Mesendoderm (in vitro differentiated cells): ENCODE measurements at regions not wholly inside any gene's neighbourhood (a gene's known extent, or its start where the extent isn't known, plus 50 kb on each side); places are given as distances from the start of the nearest gene placed in this dataset.
"Not testable (repeated sequence)": the region's sequence is repeated elsewhere in the genome, so short reads cannot be mapped to it uniquely, and the experiment has no call there.

Experiments used
- DNase-seq: peaks from one replicate; pipeline ENCODE4 v3.0.0; 2013
- H2AK5ac ChIP-seq: 2 replicates; pipeline ENCODE4 v1.6.1; 2013; ENCODE audit warnings: low read length, inconsistent platforms
- H2BK120ac ChIP-seq: 2 replicates; pipeline ENCODE4 v1.6.1; 2013; ENCODE audit warnings: low read depth, mild to moderate bottlenecking, low read length, moderate library complexity, mixed read lengths
- H2BK15ac ChIP-seq: replicated peaks from 2 replicates; pipeline ENCODE4 v1.6.1; 2013; ENCODE audit warnings: low read depth, mild to moderate bottlenecking, moderate library complexity
- H2BK5ac ChIP-seq: 2 replicates; pipeline ENCODE4 v1.6.1; 2013; ENCODE audit warnings: low read length, inconsistent platforms
- H3K18ac ChIP-seq: 2 replicates; pipeline ENCODE4 v1.6.1; 2013; ENCODE audit warnings: mild to moderate bottlenecking, low read length, mixed read lengths
- H3K23ac ChIP-seq: one replicate; pipeline ENCODE4 v1.6.1; 2013; ENCODE audit warnings: low read length
- H3K27ac ChIP-seq: 2 replicates; pipeline ENCODE4 v1.5.1; 2013; ENCODE audit warnings: low read depth, mild to moderate bottlenecking, inconsistent platforms, low read length, moderate library complexity
- H3K27me3 ChIP-seq: 2 replicates; pipeline ENCODE4 v1.6.1; 2013; ENCODE audit warnings: low read length, control low read depth, mild to moderate bottlenecking, inconsistent platforms; ENCODE audit not compliant: insufficient read depth, poor library complexity
- H3K36me3 ChIP-seq: 2 replicates; pipeline ENCODE4 v1.6.1; 2013; ENCODE audit warnings: low read length, inconsistent platforms; ENCODE audit not compliant: control insufficient read depth, insufficient read depth
- H3K4ac ChIP-seq: one replicate; pipeline ENCODE4 v1.6.1; 2013; ENCODE audit warnings: low read depth, mild to moderate bottlenecking, low read length, moderate library complexity
- H3K4me1 ChIP-seq: 2 replicates; pipeline ENCODE4 v1.6.1; 2013; ENCODE audit warnings: low read depth, low read length, inconsistent platforms; ENCODE audit not compliant: control insufficient read depth
- H3K4me2 ChIP-seq: 2 replicates; pipeline ENCODE4 v1.6.1; 2013; ENCODE audit warnings: low read length
- H3K4me3 ChIP-seq: 2 replicates; pipeline ENCODE4 v1.5.1; 2013; ENCODE audit warnings: mild to moderate bottlenecking, low read length
- H3K56ac ChIP-seq: one replicate; pipeline ENCODE4 v1.6.1; 2013; ENCODE audit warnings: low read length
- H3K79me1 ChIP-seq: 2 replicates; pipeline ENCODE4 v1.6.1; 2013; ENCODE audit warnings: low read length, inconsistent platforms
- H3K79me2 ChIP-seq: 2 replicates; pipeline ENCODE4 v1.6.1; 2013; ENCODE audit warnings: mild to moderate bottlenecking, low read length; ENCODE audit not compliant: control insufficient read depth, insufficient read depth
- H3K9ac ChIP-seq: 2 replicates; pipeline ENCODE4 v1.6.1; 2013; ENCODE audit warnings: low read length, inconsistent platforms
- H4K5ac ChIP-seq: one replicate; pipeline ENCODE4 v1.6.1; 2013; ENCODE audit warnings: low read length
- H4K8ac ChIP-seq: one replicate; pipeline ENCODE4 v1.6.1; 2013; ENCODE audit warnings: low read depth, mild to moderate bottlenecking, control low read depth, low read length, moderate library complexity
- WGBS: extraction: QIAGEN DNeasy Blood & Tissue Kit; methylation state at CpG from one replicate; pipeline ENCODE4 v1.1.7; 2013; ENCODE audit warnings: low lambda C conversion rate, missing lambda C conversion rate; ENCODE audit not compliant: insufficient coverage; ENCODE audit errors: extremely low coverage; 5-methylcytosine and 5-hydroxymethylcytosine counted together

DNA sequence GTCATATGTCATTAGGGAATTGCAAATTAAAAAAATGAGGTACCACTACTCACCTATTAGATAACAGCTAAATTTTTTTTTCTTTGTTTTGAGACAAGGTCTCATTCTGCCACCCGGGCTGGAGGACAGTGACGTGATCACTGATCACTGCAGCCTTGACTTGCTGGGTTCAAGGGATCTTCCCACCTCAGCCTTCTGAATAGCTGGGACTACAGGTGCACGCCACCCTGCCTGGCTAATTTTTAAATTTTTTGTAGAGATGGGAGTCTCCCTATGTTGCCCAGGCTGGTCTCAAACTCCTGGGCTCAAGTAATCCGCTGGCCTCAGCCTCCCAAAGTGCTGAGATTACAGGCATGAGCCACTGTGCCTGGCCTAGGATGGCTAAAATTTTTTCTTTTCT lies 57.1 kb upstream of the NCOA3 start:
- H3K4me1 ChIP-seq, result no peaks in the 10 kb centered on the region
- no peak overlapping the region for H3K27ac ChIP-seq
- no peak overlapping the region for H3K9ac ChIP-seq
- no peak overlapping the region for H2BK15ac ChIP-seq
- no peak overlapping the region for H3K23ac ChIP-seq
- H3K27me3 ChIP-seq, result no peaks in the 10 kb centered on the region
- H3K4me3 ChIP-seq, result no peak overlapping the region
- no peak overlapping the region for H3K4ac ChIP-seq
- no peaks in the 10 kb centered on the region for H3K79me2 ChIP-seq
- H4K8ac ChIP-seq, result no peak overlapping the region
- H3K18ac ChIP-seq, result no peak overlapping the region
- no peaks in the 10 kb centered on the region for H3K79me1 ChIP-seq
- H3K4me2 ChIP-seq, result no peak overlapping the region
- no peaks in the 10 kb centered on the region for H3K36me3 ChIP-seq
- H3K56ac ChIP-seq, result no peak overlapping the region
- H2BK120ac ChIP-seq, result no peak overlapping the region
- no peak overlapping the region for H2BK5ac ChIP-seq
- no CpG with 5 or more reads among the region's 4 CpGs for WGBS
- H2AK5ac ChIP-seq, result no peak overlapping the region
- no peak overlapping the region for H4K5ac ChIP-seq
- no peak for DNase-seq

DNA sequence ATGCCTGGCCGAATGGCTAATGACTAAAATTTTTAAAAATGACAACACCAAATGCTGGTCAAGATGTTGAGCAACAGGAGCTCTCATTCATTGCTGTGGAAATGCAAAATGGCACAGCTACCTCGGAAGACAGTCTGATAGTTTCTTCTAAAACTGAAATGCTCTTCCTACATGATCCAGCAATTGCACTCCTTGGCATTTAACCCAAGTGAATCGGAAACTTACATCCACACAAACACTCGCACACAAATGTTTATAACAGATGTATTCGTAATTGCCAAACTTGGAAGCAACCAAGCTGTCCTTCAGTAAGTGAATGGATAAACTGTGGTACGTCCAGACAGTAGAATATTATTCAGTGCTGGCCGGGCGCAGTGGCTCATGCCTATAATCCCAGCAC lies 56.4 kb upstream of the NCOA3 start:
- no peak for DNase-seq
- no peak overlapping the region for H2BK120ac ChIP-seq
- no peaks in the 10 kb centered on the region for H3K4me1 ChIP-seq
- H3K27ac ChIP-seq, result no peak overlapping the region
- H2BK15ac ChIP-seq, result no peak overlapping the region
- no peak overlapping the region for H4K5ac ChIP-seq
- H2BK5ac ChIP-seq, result no peak overlapping the region
- no peak overlapping the region for H3K4ac ChIP-seq
- no peaks in the 10 kb centered on the region for H3K79me2 ChIP-seq
- H3K36me3 ChIP-seq, result no peaks in the 10 kb centered on the region
- H3K27me3 ChIP-seq, result no peaks in the 10 kb centered on the region
- no peak overlapping the region for H3K4me2 ChIP-seq
- no peak overlapping the region for H3K18ac ChIP-seq
- H3K56ac ChIP-seq, result no peak overlapping the region
- H3K23ac ChIP-seq, result no peak overlapping the region
- no peaks in the 10 kb centered on the region for H3K79me1 ChIP-seq
- no peak overlapping the region for H2AK5ac ChIP-seq
- no peak overlapping the region for H3K9ac ChIP-seq
- H4K8ac ChIP-seq, result no peak overlapping the region
- no CpG with 5 or more reads among the region's 8 CpGs for WGBS
- H3K4me3 ChIP-seq, result no peak overlapping the region

DNA sequence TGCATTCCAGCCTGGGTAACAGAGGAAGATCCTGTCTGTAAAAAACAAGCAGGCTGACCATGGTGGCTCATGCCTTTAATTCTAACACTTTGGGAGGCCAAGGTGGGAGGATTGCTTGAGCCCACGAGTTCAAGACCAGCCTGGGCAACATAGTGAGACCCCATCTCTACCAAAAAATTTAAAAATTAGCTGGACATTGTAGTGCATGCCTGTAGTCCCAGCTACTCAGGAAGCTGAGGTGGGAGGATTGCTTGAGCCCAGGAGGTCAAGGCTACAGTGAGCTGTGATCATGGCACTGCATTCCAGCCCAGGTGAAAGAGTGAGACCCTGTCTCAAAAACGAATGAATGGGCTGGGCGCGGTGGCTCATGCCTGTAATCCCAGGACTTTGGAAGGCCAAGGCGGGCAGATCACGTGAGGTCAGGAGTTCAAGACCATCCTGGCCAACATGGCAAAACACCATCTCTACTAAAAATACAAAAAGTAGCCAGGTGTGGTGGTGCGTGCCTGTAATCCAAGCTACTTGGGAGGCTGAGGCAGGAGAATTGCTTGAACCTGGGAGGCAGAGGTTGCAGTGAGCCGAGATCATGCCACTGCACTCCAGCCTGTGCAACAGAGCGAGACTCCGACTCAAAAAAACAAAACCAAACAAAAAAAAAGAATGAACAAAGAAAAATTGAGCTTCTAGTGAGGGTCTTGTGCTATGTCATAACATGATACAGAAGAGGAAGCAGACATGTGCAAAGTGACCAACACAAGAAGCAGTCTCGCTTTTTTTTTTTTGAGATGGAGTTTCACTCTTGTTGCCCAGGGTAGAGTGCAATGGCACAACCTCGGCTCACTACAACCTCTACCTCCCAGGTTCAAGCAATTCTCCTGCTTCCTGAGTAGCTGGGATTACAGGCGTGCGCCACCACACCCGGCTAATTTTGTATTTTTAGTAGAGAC lies 54.1 kb upstream of the NCOA3 start:
- H3K79me2 ChIP-seq, H4K8ac ChIP-seq, H3K18ac ChIP-seq, H3K4me2 ChIP-seq, H3K27me3 ChIP-seq, H2AK5ac ChIP-seq, H3K9ac ChIP-seq, H3K36me3 ChIP-seq, H2BK5ac ChIP-seq, H3K23ac ChIP-seq, H3K4ac ChIP-seq, H3K27ac ChIP-seq, DNase-seq, H3K4me1 ChIP-seq, H3K79me1 ChIP-seq, H3K4me3 ChIP-seq, H2BK15ac ChIP-seq, H2BK120ac ChIP-seq, H3K56ac ChIP-seq, H4K5ac ChIP-seq: not testable (repeated sequence)
- no CpG with 5 or more reads among the region's 15 CpGs for WGBS

DNA sequence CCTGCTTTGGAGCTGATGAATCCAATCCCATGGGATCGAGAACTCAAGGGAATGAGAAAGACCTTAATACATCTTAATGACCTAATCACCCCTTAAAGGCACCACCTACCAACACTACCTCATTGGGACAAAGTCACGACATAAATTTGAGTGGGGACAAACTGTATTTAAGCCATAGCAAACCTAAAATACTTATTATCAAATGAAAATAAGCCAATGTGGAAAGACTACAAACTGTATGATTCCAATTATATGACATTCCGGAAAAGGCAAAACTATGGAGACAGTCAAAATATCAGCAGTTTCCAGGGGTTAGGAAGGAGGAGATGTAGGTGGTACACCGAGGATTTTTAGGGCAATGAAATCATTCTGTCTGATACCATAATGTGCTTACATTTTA lies 53.3 kb upstream of the NCOA3 start:
- no peak overlapping the region for H4K8ac ChIP-seq
- H3K4ac ChIP-seq, result no peak overlapping the region
- H3K27me3 ChIP-seq, result no peaks in the 10 kb centered on the region
- H2AK5ac ChIP-seq, result no peak overlapping the region
- no peak overlapping the region for H2BK120ac ChIP-seq
- H3K27ac ChIP-seq, result no peak overlapping the region
- H3K79me1 ChIP-seq, result no peaks in the 10 kb centered on the region
- H3K9ac ChIP-seq, result no peak overlapping the region
- no peak overlapping the region for H2BK5ac ChIP-seq
- no peaks in the 10 kb centered on the region for H3K79me2 ChIP-seq
- H3K18ac ChIP-seq, result no peak overlapping the region
- no peak overlapping the region for H3K4me3 ChIP-seq
- no peak overlapping the region for H2BK15ac ChIP-seq
- no peaks in the 10 kb centered on the region for H3K36me3 ChIP-seq
- no peak overlapping the region for H3K23ac ChIP-seq
- no CpG with 5 or more reads among the region's 4 CpGs for WGBS
- no peak overlapping the region for H3K4me2 ChIP-seq
- H4K5ac ChIP-seq, result no peak overlapping the region
- H3K4me1 ChIP-seq, result no peaks in the 10 kb centered on the region
- no peak for DNase-seq
- H3K56ac ChIP-seq, result no peak overlapping the region

DNA sequence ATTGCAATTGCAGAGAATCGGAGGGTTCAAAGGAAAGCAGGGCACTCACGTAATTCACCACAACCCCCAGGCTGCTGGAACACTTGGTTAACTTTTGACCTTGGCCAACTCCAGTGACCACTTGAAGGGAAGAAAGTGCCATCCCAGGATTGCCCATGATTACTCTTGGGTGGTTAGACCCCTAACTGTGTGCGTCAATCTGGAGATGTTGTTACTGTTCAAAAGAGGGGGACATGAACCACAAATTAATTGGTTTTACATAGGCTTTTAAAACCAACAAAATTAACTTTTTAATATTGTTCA lies 50.1 kb upstream of the NCOA3 start:
- Histone ChIP-seq H3K4me1 (no peaks in the 10 kb centered on the region), H2BK120ac (no peak overlapping the region), H3K27ac (no peak overlapping the region), H4K5ac (no peak overlapping the region), H3K56ac (no peak overlapping the region), H3K23ac (no peak overlapping the region), H3K4me2 (no peak overlapping the region), H2AK5ac (no peak overlapping the region), H3K79me2 (no peaks in the 10 kb centered on the region), H3K18ac (no peak overlapping the region), H3K27me3 (no peaks in the 10 kb centered on the region), H3K4ac (no peak overlapping the region), H3K36me3 (no peaks in the 10 kb centered on the region), H3K4me3 (no peak overlapping the region), H2BK5ac (no peak overlapping the region), H3K79me1 (no peaks in the 10 kb centered on the region), H3K9ac (no peak overlapping the region), H4K8ac (no peak overlapping the region), H2BK15ac (no peak overlapping the region)
- no CpG with 5 or more reads among the region's 3 CpGs for WGBS
- no peak for DNase-seq
